Transverse colon (tissue), 4 donors: ENCODE measurements at regions not wholly inside any gene's neighbourhood (a gene's known extent, or its start where the extent isn't known, plus 50 kb on each side); places are given as distances from the start of the nearest gene placed in this dataset.

ENCODE experiments used
- DNase-seq: peaks from one replicate; pipeline ENCODE4 v3.0.0-alpha.2; 2019
- H3K27ac ChIP-seq, 4 donors: fragments of 200-600 bp; sonication (generic); 2 replicates each; pipeline ENCODE4 v1.5.1; 2016 to 2018; ENCODE audit warnings: inconsistent platforms in 4 of 4
- H3K27me3 ChIP-seq: fragments of 200-600 bp; sonication (generic); 2 replicates; pipeline ENCODE4 v1.5.1; 2017; ENCODE audit warnings: inconsistent platforms
- H3K36me3 ChIP-seq, 4 donors: fragments of 200-600 bp; sonication (generic); 2 replicates each; pipeline ENCODE4 v1.5.1; 2017 to 2019; ENCODE audit warnings: inconsistent platforms in 4 of 4
- H3K4me1 ChIP-seq, 4 donors: fragments of 200-600 bp; sonication (generic); 2 replicates each; pipeline ENCODE4 v1.5.1; 2017 to 2020; ENCODE audit warnings: inconsistent platforms in 4 of 4
- H3K4me3 ChIP-seq, 4 donors: fragments of 200-600 bp; sonication (generic); 1 replicate in 1 of 4; 2 replicates in 3 of 4; pipeline versions ENCODE4 v1.5.1 to v1.6.1; 2017 to 2019; ENCODE audit warnings: inconsistent platforms in 4 of 4
- H3K9me3 ChIP-seq, 2 donors: fragments of 200-600 bp; sonication (generic); 2 replicates each; pipeline ENCODE4 v1.5.1; 2017 to 2019; ENCODE audit warnings: inconsistent platforms in 2 of 2
- CTCF ChIP-seq, 5 experiments: fragments of 200-600 bp in 3 of 5; fragments of 450-650 bp in 2 of 5; sonication (generic) in 3 of 5; IDR thresholded peaks; 1 replicate in 2 of 5; 2 replicates in 3 of 5; pipeline ENCODE4 v1.5.1; 2016 to 2017; ENCODE audit warnings: antibody characterized with exemption in 5 of 5, inconsistent platforms in 3 of 5, mild to moderate bottlenecking in 2 of 5, moderate library complexity in 1 of 5
- EP300 ChIP-seq: sonication (generic); formaldehyde crosslinking; IDR thresholded peaks from one replicate; pipeline ENCODE4 v1.6.1; 2017; ENCODE audit warnings: antibody characterized with exemption, low read depth
- POLR2A ChIP-seq: fragments of 450-650 bp; IDR thresholded peaks from one replicate; pipeline ENCODE4 v1.6.1; 2016; ENCODE audit warnings: antibody characterized with exemption, mild to moderate bottlenecking, moderate library complexity
- POLR2AphosphoS5 ChIP-seq, 3 donors: sonication (generic); formaldehyde crosslinking; IDR thresholded peaks; one replicate each; pipeline ENCODE4 v1.6.1; 2016; ENCODE audit warnings: antibody characterized with exemption in 3 of 3
- WGBS, 2 donors: methylation state at CpG; one replicate each; pipeline ENCODE4 v1.1.5; 2018; ENCODE audit warnings: low coverage in 1 of 2; 5-methylcytosine and 5-hydroxymethylcytosine counted together
- in situ Hi-C, 4 donors: fragments of 200-750 bp; cut with MboI; loops; one replicate each; pipeline versions ENCODE4 v1.15.0 to v1.15.1; 2017; ENCODE audit warnings: low sequenced_read_pairs in 3 of 4, low pct_ligation_motif_present in 1 of 4, low pct_unique_long_range_greater_than_20kb in 1 of 4
- intact Hi-C: fragments of 100-400 bp; cut with DNase I; formaldehyde crosslinking; loops from one replicate; pipeline ENCODE4 v1.15.1; 2023; ENCODE audit warnings: low total_unique reads

GRCh38 chr5:54709096-54709495, 191.5 kb downstream of the SNX18 start:
- intact Hi-C loops, result no loop called here
- no peak for DNase-seq

GRCh38 chr5:54707841-54708240, 190.3 kb downstream of the SNX18 start:
- intact Hi-C loops (no loop called here), in situ Hi-C loops (no loop called here)
- no peaks in the 10 kb centered on the region for H3K36me3 ChIP-seq
- H3K4me1 ChIP-seq, result peaks cover 0 to 8% (median 4%) of the 10 kb centered on the region in 4 donors
- no peak overlapping the region for H3K4me3 ChIP-seq
- H3K9me3 ChIP-seq, result no peaks in the 10 kb centered on the region
- WGBS, 2 donors, result 67 to 81% methylated on average over 2 of the region's 2 CpGs
- TF ChIP-seq CTCF (IDR thresholded peaks at IDR 0.05), result no peak
- TF ChIP-seq EP300, result no peak
- no peak for TF ChIP-seq POLR2A
- TF ChIP-seq POLR2AphosphoS5 (IDR thresholded peaks at IDR 0.05), result no peak
- no peak overlapping the region for H3K27ac ChIP-seq
- DNase-seq, result no peak
- no peaks in the 10 kb centered on the region for H3K27me3 ChIP-seq

More at GRCh38 chr5:54709096-54709495, 191.5 kb downstream of the SNX18 start:
- Histone ChIP-seq H3K4me3 (no peak overlapping the region), H3K9me3 (no peaks in the 10 kb centered on the region), H3K27me3 (no peaks in the 10 kb centered on the region), H3K27ac (no peak overlapping the region), H3K4me1 (no peaks in the 10 kb centered on the region), H3K36me3 (no peaks in the 10 kb centered on the region)
- TF ChIP-seq POLR2A (no peak), CTCF (IDR thresholded peaks at IDR 0.05) (no peak), EP300 (no peak), POLR2AphosphoS5 (IDR thresholded peaks at IDR 0.05) (no peak)
- WGBS, 2 donors, result 82 to 92% methylated on average over 2 of the region's 2 CpGs
- in situ Hi-C loops, result no loop called here

- in situ Hi-C loops, result no loop called here
- 75 to 86% methylated on average over 1 of the region's 1 CpG for WGBS, 2 donors
- TF ChIP-seq POLR2AphosphoS5 (IDR thresholded peaks at IDR 0.05), result no peak
- no peak for TF ChIP-seq EP300
- TF ChIP-seq POLR2A, result no peak
- TF ChIP-seq CTCF (IDR thresholded peaks at IDR 0.05), result no peak
Observed at GRCh38 chr5:54705994-54706653, 188.6 kb downstream of the SNX18 start.

GRCh38 chr5:54704825-54705224, 187.3 kb downstream of the SNX18 start:
- 75 to 95% methylated on average over 3 of the region's 3 CpGs for WGBS, 2 donors
- no peak for TF ChIP-seq EP300
- TF ChIP-seq POLR2AphosphoS5 (IDR thresholded peaks at IDR 0.05), result no peak
- no peak for TF ChIP-seq CTCF (IDR thresholded peaks at IDR 0.05)
- no peak for TF ChIP-seq POLR2A
- DNase-seq, result no peak
- no peaks in the 10 kb centered on the region for H3K27me3 ChIP-seq
- H3K4me3 ChIP-seq, result no peak overlapping the region
- intact Hi-C loops, result no loop called here
- peaks cover 0 to 18% (median 4%) of the 10 kb centered on the region in 4 donors for H3K4me1 ChIP-seq
- no peak overlapping the region for H3K27ac ChIP-seq
- H3K9me3 ChIP-seq, result no peaks in the 10 kb centered on the region
- in situ Hi-C loops, result no loop called here
- no peaks in the 10 kb centered on the region for H3K36me3 ChIP-seq

More at GRCh38 chr5:54705994-54706653, 188.6 kb downstream of the SNX18 start:
- Histone ChIP-seq H3K36me3 (no peaks in the 10 kb centered on the region), H3K27me3 (no peaks in the 10 kb centered on the region), H3K4me1 (peaks cover 0 to 17% (median 4%) of the 10 kb centered on the region in 4 donors), H3K9me3 (no peaks in the 10 kb centered on the region), H3K4me3 (no peak overlapping the region), H3K27ac (no peak overlapping the region)
- intact Hi-C loops, result no loop called here
- DNase-seq, result no peak
